CD8-positive, alpha-beta memory T cell (primary cell): ENCODE measurements at regions not wholly inside any gene's neighbourhood (a gene's known extent, or its start where the extent isn't known, plus 50 kb on each side); places are given as distances from the start of the nearest gene placed in this dataset.

Source experiments
- CTCF ChIA-PET: fragments of 350-600 bp; sonication (Branson Sonifier 250); formaldehyde crosslinking; loops from one replicate; lab custom pipeline; 2021; ENCODE audit warnings: antibody characterized with exemption; lab: Charles Lee
- POLR2A ChIA-PET: fragments of 350-600 bp; sonication (Branson Sonifier 250); formaldehyde crosslinking; loops from one replicate; lab custom pipeline; 2021; ENCODE audit warnings: antibody characterized with exemption; lab: Charles Lee
- DNase-seq, 5 donors: peaks; one replicate each; pipeline versions ENCODE4 v3.0.0 to v3.0.0-alpha.2; 2020 to 2022; ENCODE audit warnings: mixed read lengths in 1 of 5
- H3K27ac ChIP-seq: one replicate; pipeline ENCODE4 v1.7.0; 2013; ENCODE audit warnings: low read depth, mild to moderate bottlenecking, low read length, moderate library complexity
- H3K27me3 ChIP-seq: 2 replicates; pipeline ENCODE4 v1.7.0; 2013; ENCODE audit warnings: low read length, mild to moderate bottlenecking; ENCODE audit not compliant: insufficient read depth, poor library complexity, severe bottlenecking
- H3K36me3 ChIP-seq: 2 replicates; pipeline ENCODE4 v1.7.0; 2013; ENCODE audit warnings: mild to moderate bottlenecking, low read length, moderate library complexity; ENCODE audit not compliant: insufficient read depth
- H3K4me1 ChIP-seq: 2 replicates; pipeline ENCODE4 v1.7.0; 2013; ENCODE audit warnings: mild to moderate bottlenecking, low read length, moderate library complexity; ENCODE audit not compliant: insufficient read depth
- H3K4me3 ChIP-seq: 2 replicates; pipeline ENCODE4 v1.7.0; 2013; ENCODE audit warnings: mild to moderate bottlenecking, low read length
- H3K9me3 ChIP-seq: 2 replicates; pipeline ENCODE4 v1.7.0; 2013; ENCODE audit warnings: mild to moderate bottlenecking, low read length
- H3K27ac Mint-ChIP-seq, 8 donors: one replicate each; pipeline ENCODE4 v1.8.0; 2020 to 2021; ENCODE audit warnings: mixed read lengths in 8 of 8, mild to moderate bottlenecking in 6 of 8, inconsistent platforms in 3 of 8, moderate library complexity in 3 of 8
- H3K27me3 Mint-ChIP-seq, 2 donors: one replicate each; pipeline ENCODE4 v1.8.0; 2020 to 2021; ENCODE audit warnings: mixed read lengths in 2 of 2, mild to moderate bottlenecking in 1 of 2, moderate library complexity in 1 of 2
- H3K36me3 Mint-ChIP-seq, 3 donors: one replicate each; pipeline ENCODE4 v1.8.0; 2020 to 2021; ENCODE audit warnings: mixed read lengths in 3 of 3, inconsistent platforms in 1 of 3, mild to moderate bottlenecking in 1 of 3
- H3K4me1 Mint-ChIP-seq, 3 donors: one replicate each; pipeline ENCODE4 v1.8.0; 2020 to 2021; ENCODE audit warnings: mixed read lengths in 3 of 3, inconsistent platforms in 1 of 3, mild to moderate bottlenecking in 1 of 3
- H3K4me3 Mint-ChIP-seq, 7 donors: one replicate each; pipeline ENCODE4 v1.8.0; 2020 to 2021; ENCODE audit warnings: mixed read lengths in 7 of 7, mild to moderate bottlenecking in 6 of 7, moderate library complexity in 4 of 7, inconsistent platforms in 2 of 7
- H3K9me3 Mint-ChIP-seq, 5 donors: one replicate each; pipeline ENCODE4 v1.8.0; 2020 to 2022; ENCODE audit warnings: mixed read lengths in 5 of 5, mild to moderate bottlenecking in 3 of 5, moderate library complexity in 2 of 5, inconsistent platforms in 1 of 5

DNA sequence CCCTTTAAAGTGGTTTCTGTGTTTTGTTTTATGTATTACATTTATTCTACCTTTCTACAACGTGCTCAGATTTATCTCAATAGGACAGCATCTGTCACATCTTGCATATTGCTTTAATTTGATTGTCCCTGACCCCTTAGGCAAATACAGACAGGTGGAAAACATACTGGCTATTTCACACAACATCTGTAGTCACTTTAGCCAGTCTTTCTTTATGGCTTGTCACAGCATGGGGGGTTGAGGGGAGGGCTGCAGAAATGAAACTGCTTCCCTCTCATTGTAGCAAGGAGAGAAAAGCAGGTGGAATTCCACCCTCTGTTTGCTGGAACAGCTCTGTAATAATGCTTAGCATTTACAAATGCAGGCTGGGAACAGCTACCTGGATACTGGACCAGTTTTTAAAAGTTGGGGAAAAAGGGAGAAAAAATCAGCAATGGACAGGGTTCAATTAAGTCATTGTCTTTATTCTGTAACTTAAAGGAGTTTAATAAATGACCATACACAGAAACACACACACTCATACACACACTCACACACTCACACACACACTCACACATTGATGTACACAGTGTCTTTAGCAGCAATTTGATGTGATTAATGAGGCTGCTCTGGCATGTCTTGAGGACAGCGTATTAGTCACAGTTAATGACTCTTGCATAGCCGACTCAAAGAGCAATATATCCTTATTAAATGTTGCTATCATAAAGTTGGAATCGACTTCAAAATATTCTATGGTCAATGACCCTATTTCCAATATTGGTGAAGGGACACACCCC is 283.7 kb upstream of the GBE1 start:
- H3K27me3 ChIP-seq: no peaks in the 10 kb centered on the region
- no peaks in the 10 kb centered on the region for H3K4me1 Mint-ChIP-seq
- H3K4me3 ChIP-seq: no peak overlapping the region
- no peak overlapping the region for H3K4me3 Mint-ChIP-seq
- CTCF ChIA-PET: no interaction called here
- H3K4me1 ChIP-seq: no peaks in the 10 kb centered on the region
- no peaks in the 10 kb centered on the region for H3K27me3 Mint-ChIP-seq
- H3K36me3 Mint-ChIP-seq: no peaks in the 10 kb centered on the region
- H3K27ac ChIP-seq: no peak overlapping the region
- peaks cover 0 to 9% (median 2%) of the 10 kb centered on the region in 5 donors for H3K9me3 Mint-ChIP-seq
- no peaks in the 10 kb centered on the region for H3K9me3 ChIP-seq
- DNase-seq: no peak
- H3K36me3 ChIP-seq: no peaks in the 10 kb centered on the region
- POLR2A ChIA-PET: no interaction called here
- no peak overlapping the region for H3K27ac Mint-ChIP-seq

DNA sequence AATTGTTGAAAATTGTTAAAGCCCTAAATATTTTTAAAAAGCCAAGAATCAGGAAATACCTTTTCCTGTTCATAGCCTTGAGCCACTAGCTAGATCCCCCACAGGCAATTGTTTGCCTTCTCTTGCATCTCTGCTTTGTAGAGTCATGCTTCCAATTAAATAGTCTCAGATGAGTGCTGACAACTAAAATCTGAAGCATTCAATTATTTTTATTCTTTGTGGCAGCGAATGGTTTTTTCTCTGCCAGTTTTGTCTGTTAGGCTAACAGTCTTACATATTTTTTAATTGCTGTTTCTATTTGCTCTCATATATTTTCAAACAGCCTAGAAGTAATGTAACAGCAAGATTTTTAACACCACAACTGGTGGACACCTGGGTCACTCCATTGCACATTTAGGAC is 277.1 kb upstream of the GBE1 start:
- H3K36me3 Mint-ChIP-seq: no peaks in the 10 kb centered on the region
- Histone ChIP-seq H3K4me3 (no peak overlapping the region), H3K27me3 (no peaks in the 10 kb centered on the region), H3K27ac (no peak overlapping the region), H3K4me1 (no peaks in the 10 kb centered on the region), H3K9me3 (no peaks in the 10 kb centered on the region), H3K36me3 (no peaks in the 10 kb centered on the region)
- no peak for DNase-seq
- ChIA-PET POLR2A (no interaction called here), CTCF (no interaction called here)
- peaks cover 0 to 4% (median 0%) of the 10 kb centered on the region in 5 donors for H3K9me3 Mint-ChIP-seq
- no peak overlapping the region for H3K27ac Mint-ChIP-seq
- H3K27me3 Mint-ChIP-seq: no peaks in the 10 kb centered on the region
- no peaks in the 10 kb centered on the region for H3K4me1 Mint-ChIP-seq
- H3K4me3 Mint-ChIP-seq: no peak overlapping the region

DNA sequence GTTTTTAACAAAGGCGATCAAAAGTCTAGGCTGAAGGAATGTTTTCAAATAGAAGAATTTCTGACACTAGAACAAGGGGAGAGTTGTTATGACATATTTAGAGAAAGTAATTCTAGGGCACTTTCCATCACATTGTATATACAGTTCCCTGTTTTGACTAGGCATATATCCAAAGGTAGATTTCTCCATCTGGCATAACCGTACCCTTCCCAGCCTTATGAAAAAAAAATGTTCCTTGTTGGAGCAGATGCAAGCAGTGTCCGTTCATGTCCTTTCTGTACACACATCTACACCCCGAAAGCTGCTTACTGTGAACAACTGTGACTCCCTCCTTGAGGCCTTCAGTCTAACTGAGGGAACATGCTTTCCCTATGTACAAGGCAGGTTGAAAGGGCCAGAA is 271.7 kb upstream of the GBE1 start:
- POLR2A ChIA-PET: no interaction called here
- Mint-ChIP-seq H3K27me3 (peaks cover 0 to 3% of the 10 kb centered on the region in 2 donors), H3K4me1 (no peaks in the 10 kb centered on the region), H3K27ac (no peak overlapping the region), H3K36me3 (no peaks in the 10 kb centered on the region), H3K9me3 (peaks cover 0 to 2% (median 0%) of the 10 kb centered on the region in 5 donors), H3K4me3 (no peak overlapping the region)
- Histone ChIP-seq H3K27ac (no peak overlapping the region), H3K4me3 (no peak overlapping the region), H3K4me1 (no peaks in the 10 kb centered on the region), H3K36me3 (no peaks in the 10 kb centered on the region), H3K9me3 (no peaks in the 10 kb centered on the region), H3K27me3 (no peaks in the 10 kb centered on the region)
- CTCF ChIA-PET: no interaction called here
- DNase-seq: no peak

DNA sequence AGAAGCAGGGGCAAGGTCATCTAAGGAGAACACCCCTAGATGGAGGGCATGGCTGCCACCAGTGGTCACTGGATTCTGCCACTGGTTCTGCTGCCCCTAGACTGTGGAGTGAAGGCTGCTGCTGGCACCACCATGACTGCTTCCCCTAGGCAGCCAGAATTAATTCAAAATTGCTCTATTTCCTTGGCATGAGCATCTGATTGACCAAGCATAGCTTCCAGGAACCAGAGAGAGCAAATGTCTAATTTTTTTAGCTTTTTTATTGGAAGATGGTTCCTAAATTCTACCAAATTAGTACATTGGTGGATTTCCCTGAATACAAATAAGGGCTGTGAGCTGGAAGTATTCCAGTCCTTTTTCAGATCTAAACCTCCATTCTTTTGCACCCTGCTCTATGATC is 270.2 kb upstream of the GBE1 start:
- Mint-ChIP-seq H3K9me3 (peaks cover 0 to 2% (median 0%) of the 10 kb centered on the region in 5 donors), H3K27ac (no peak overlapping the region), H3K36me3 (no peaks in the 10 kb centered on the region), H3K4me3 (no peak overlapping the region), H3K4me1 (no peaks in the 10 kb centered on the region), H3K27me3 (peaks cover 0 to 3% of the 10 kb centered on the region in 2 donors)
- H3K4me1 ChIP-seq: no peaks in the 10 kb centered on the region
- H3K9me3 ChIP-seq: no peaks in the 10 kb centered on the region
- DNase-seq: no peak
- no peaks in the 10 kb centered on the region for H3K27me3 ChIP-seq
- no peak overlapping the region for H3K4me3 ChIP-seq
- H3K27ac ChIP-seq: no peak overlapping the region
- no peaks in the 10 kb centered on the region for H3K36me3 ChIP-seq
- ChIA-PET POLR2A (no interaction called here), CTCF (no interaction called here)

DNA sequence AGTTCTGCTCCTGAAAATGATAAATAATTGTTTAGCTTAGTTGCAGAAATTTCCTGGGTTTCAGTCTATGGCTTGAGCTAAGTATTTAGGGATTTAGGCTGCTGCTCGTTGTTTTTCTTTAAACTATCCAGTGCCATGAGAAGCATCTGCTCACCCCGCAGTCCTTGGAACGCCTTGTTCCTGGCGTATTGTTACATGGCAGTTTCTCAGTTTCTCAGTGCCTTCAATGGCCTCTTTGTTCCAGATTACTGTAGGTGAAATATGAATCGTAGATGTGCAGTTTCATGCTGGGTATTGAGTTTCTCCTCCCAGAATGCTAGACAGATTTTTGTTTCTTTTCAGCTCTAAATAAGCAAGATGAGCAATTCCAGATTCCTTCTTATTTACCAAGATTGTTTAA is 269.5 kb upstream of the GBE1 start:
- DNase-seq: no peak
- H3K36me3 Mint-ChIP-seq: no peaks in the 10 kb centered on the region
- no peaks in the 10 kb centered on the region for H3K4me1 Mint-ChIP-seq
- Histone ChIP-seq H3K27ac (no peak overlapping the region), H3K4me3 (no peak overlapping the region), H3K27me3 (no peaks in the 10 kb centered on the region), H3K9me3 (no peaks in the 10 kb centered on the region), H3K36me3 (no peaks in the 10 kb centered on the region), H3K4me1 (no peaks in the 10 kb centered on the region)
- ChIA-PET CTCF (no interaction called here), POLR2A (no interaction called here)
- H3K27me3 Mint-ChIP-seq: peaks cover 0 to 3% of the 10 kb centered on the region in 2 donors
- no peak overlapping the region for H3K27ac Mint-ChIP-seq
- peaks cover 0 to 3% (median 0%) of the 10 kb centered on the region in 5 donors for H3K9me3 Mint-ChIP-seq
- no peak overlapping the region for H3K4me3 Mint-ChIP-seq

DNA sequence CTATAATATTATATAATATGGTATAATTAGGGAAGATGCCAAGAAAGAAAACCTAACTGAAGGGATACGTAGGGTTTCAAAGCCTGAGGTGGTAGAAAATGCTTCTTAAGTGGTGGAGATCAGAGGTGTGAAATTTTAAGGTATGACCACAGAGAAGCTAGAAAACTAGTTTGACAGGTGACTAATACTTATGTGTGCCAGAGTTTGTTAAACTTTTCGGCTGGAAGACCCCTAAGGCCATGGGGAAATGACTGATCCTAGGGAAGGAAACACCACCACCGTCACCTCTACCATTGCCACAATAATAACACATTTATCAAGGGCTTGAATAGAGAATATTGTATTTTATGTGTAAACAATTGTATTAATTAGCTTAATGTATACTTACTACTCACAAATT is 261.4 kb upstream of the GBE1 start:
- Mint-ChIP-seq H3K27me3 (no peaks in the 10 kb centered on the region), H3K4me1 (no peaks in the 10 kb centered on the region), H3K27ac (no peak overlapping the region), H3K36me3 (no peaks in the 10 kb centered on the region), H3K4me3 (no peak overlapping the region), H3K9me3 (peaks cover 0 to 3% (median 0%) of the 10 kb centered on the region in 5 donors)
- no peaks in the 10 kb centered on the region for H3K36me3 ChIP-seq
- POLR2A ChIA-PET: no interaction called here
- no peaks in the 10 kb centered on the region for H3K9me3 ChIP-seq
- CTCF ChIA-PET: no interaction called here
- DNase-seq: no peak
- H3K27me3 ChIP-seq: no peaks in the 10 kb centered on the region
- H3K27ac ChIP-seq: no peak overlapping the region
- H3K4me3 ChIP-seq: no peak overlapping the region
- no peaks in the 10 kb centered on the region for H3K4me1 ChIP-seq

DNA sequence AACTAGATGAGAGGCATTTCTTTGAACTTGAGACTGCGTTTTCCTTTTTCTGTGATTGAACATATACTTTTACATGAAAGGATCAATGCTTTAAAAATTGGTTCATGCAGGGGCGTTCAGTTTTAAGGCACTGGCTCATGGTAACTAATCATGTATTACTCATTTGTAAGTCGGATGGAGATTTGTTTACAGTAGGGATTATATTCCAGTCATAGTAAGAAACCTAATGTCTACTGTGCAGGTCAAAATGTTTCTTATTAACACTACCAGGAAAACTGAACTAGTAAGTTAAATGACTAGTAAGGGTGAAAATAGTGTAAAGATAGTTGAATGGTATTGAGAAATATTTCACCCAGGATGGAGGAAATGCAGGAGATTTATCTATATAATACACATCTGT is 258.8 kb upstream of the GBE1 start:
- Histone ChIP-seq H3K36me3 (no peaks in the 10 kb centered on the region), H3K9me3 (no peaks in the 10 kb centered on the region), H3K27me3 (no peaks in the 10 kb centered on the region), H3K4me3 (no peak overlapping the region), H3K27ac (no peak overlapping the region), H3K4me1 (no peaks in the 10 kb centered on the region)
- Mint-ChIP-seq H3K27me3 (no peaks in the 10 kb centered on the region), H3K4me3 (no peak overlapping the region), H3K36me3 (no peaks in the 10 kb centered on the region), H3K9me3 (peaks cover 0 to 2% (median 0%) of the 10 kb centered on the region in 5 donors), H3K4me1 (no peaks in the 10 kb centered on the region), H3K27ac (no peak overlapping the region)
- DNase-seq: no peak
- ChIA-PET CTCF (no interaction called here), POLR2A (no interaction called here)

DNA sequence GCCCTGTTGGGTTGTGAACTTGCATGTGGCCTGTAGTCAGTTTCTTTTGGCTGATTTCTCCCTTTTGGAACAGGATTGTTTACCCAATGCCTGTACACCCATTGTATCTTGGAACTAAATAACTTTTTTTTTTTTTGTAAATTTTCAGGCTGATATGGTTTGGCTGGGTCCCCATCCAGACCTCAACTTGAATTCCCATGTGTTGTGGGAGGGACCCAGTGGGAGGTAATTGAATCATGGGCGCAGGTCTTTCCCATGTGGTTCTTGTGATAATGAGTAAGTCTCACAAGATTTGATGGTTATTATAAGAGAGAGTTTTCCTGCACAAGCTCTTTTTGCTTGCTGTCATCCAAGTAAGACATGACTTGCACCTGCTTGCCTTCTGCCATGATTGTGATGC is 253.8 kb upstream of the GBE1 start:
- Mint-ChIP-seq H3K27me3 (no peaks in the 10 kb centered on the region), H3K36me3 (no peaks in the 10 kb centered on the region), H3K9me3 (peaks cover 0 to 6% (median 2%) of the 10 kb centered on the region in 5 donors), H3K27ac (no peak overlapping the region), H3K4me3 (no peak overlapping the region), H3K4me1 (no peaks in the 10 kb centered on the region)
- no peaks in the 10 kb centered on the region for H3K27me3 ChIP-seq
- H3K4me1 ChIP-seq: no peaks in the 10 kb centered on the region
- H3K4me3 ChIP-seq: no peak overlapping the region
- ChIA-PET POLR2A (no interaction called here), CTCF (interaction anchor here (0.7 kb wide), 1 partner anchor 19 kb away, joined by 3 read pairs; no protein-coding TSS in a partner anchor)
- no peaks in the 10 kb centered on the region for H3K9me3 ChIP-seq
- no peaks in the 10 kb centered on the region for H3K36me3 ChIP-seq
- H3K27ac ChIP-seq: no peak overlapping the region
- no peak for DNase-seq
